ENCODE measurements at regions not wholly inside any gene's neighbourhood (a gene's known extent, or its start where the extent isn't known, plus 50 kb on each side); places are given as distances from the start of the nearest gene placed in this dataset.

DNA sequence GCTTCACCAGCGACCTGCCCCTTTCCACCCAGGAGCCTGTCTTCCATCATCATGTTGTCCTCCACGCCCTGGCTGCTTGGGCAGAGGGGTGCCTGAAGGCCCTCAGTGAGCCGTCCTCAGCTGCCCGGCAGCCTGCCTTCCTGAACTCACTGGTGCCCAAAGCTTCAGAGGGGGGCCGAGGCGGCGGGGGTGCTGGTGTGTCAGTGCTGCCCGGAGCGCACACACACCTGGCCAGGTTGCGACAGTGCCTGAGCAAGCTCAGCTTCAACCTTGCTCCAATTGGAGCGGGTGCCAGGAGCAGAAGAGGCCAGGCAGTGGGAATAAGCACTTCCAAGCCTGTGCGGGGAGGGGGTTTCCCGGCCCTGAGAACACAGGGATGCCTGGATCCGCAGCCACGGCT is 566.3 kb downstream of the INHBA start (continued):
- TF ChIP-seq TEAD4 (IDR thresholded peaks at IDR 0.05; ENCODE audit: borderline replicate concordance, insufficient read depth) (no peak), ELF1 (IDR thresholded peaks at IDR 0.05) (no peak), RXRA (IDR thresholded peaks at IDR 0.05; ENCODE audit: borderline replicate concordance, low read depth) (no peak), RCOR1 (IDR thresholded peaks at IDR 0.05; ENCODE audit: low read length) (no peak), JUND (IDR thresholded peaks at IDR 0.05) (no peak)
- TF ChIP-seq, protein P1, sequence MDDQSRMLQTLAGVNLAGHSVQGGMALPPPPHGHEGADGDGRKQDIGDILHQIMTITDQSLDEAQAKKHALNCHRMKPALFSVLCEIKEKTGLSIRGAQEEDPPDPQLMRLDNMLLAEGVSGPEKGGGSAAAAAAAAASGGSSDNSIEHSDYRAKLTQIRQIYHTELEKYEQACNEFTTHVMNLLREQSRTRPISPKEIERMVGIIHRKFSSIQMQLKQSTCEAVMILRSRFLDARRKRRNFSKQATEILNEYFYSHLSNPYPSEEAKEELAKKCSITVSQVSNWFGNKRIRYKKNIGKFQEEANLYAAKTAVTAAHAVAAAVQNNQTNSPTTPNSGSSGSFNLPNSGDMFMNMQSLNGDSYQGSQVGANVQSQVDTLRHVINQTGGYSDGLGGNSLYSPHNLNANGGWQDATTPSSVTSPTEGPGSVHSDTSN (IDR thresholded peaks at IDR 0.05) = no peak
- TF ChIP-seq, protein P2, sequence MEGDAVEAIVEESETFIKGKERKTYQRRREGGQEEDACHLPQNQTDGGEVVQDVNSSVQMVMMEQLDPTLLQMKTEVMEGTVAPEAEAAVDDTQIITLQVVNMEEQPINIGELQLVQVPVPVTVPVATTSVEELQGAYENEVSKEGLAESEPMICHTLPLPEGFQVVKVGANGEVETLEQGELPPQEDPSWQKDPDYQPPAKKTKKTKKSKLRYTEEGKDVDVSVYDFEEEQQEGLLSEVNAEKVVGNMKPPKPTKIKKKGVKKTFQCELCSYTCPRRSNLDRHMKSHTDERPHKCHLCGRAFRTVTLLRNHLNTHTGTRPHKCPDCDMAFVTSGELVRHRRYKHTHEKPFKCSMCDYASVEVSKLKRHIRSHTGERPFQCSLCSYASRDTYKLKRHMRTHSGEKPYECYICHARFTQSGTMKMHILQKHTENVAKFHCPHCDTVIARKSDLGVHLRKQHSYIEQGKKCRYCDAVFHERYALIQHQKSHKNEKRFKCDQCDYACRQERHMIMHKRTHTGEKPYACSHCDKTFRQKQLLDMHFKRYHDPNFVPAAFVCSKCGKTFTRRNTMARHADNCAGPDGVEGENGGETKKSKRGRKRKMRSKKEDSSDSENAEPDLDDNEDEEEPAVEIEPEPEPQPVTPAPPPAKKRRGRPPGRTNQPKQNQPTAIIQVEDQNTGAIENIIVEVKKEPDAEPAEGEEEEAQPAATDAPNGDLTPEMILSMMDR (IDR thresholded peaks at IDR 0.05) = no peak

DNA sequence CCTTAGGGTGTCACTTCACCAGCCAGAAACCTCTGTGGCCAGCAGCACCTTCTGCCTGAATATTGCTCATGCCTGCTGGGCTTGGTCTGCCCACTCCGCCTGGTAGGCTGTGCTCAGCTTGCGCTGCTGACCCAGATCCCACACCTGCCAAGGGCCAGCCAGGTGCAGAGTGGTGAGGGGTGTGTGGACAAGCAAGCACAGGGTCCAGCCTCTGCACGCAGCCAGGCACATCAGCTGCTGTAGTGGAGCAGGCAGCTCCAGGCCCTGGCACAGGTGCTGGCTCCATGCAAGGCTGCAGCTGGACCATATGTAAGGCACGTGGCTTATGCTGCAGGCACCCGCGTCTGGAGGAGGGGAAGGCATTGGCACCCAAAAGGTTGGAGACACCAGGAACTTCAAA is 567.4 kb downstream of the INHBA start:
- Histone ChIP-seq H3K27me3 (ENCODE audit: insufficient read depth) (no peaks in the 10 kb centered on the region), H3K4me2 (no peak overlapping the region), H4K20me1 (ENCODE audit: insufficient read depth) (no peaks in the 10 kb centered on the region), H2AFZ (ENCODE audit: low read depth) (no peak overlapping the region), H3K9ac (no peak overlapping the region), H3K9me2 (no peaks in the 10 kb centered on the region), H3K79me2 (ENCODE audit: insufficient read depth) (no peaks in the 10 kb centered on the region), H3K9me3 (no peaks in the 10 kb centered on the region), H3F3A (replicated peaks; ENCODE audit: insufficient read depth) (no peaks in the 10 kb centered on the region), H3K36me3 (replicated peaks in 1 of 2; ENCODE audit: control insufficient read depth in 1 of 2, insufficient read depth in 2 of 2, low read length in 1 of 2) (no peaks in the 10 kb centered on the region), H3K4me3 (ENCODE audit: low read depth in 2 of 2, low read length in 1 of 2) (no peak overlapping the region), H3K27ac (ENCODE audit: low read depth in 2 of 2, low read length in 1 of 2) (no peak overlapping the region), H3K4me1 (ENCODE audit: control insufficient read depth in 1 of 2, insufficient read depth in 2 of 2, low read depth in 1 of 2, low read length in 1 of 2) (peaks cover 0 to 14% of the 10 kb centered on the region in 2 experiments; a peak in 3 of 4 replicates)
- DNase-seq = no peak
- TF ChIP-seq MEF2A (IDR thresholded peaks at IDR 0.05; ENCODE audit: borderline replicate concordance, low read depth) (no peak), TCF12 (IDR thresholded peaks at IDR 0.05) (no peak), MXI1 (IDR thresholded peaks at IDR 0.05; ENCODE audit: low read depth, low read length) (no peak), RAD21 (IDR thresholded peaks at IDR 0.05; ENCODE audit: low read length) (no peak), JUND (IDR thresholded peaks at IDR 0.05) (no peak)
- ChIA-PET CTCF (interaction anchor here (0.8 to 1.4 kb wide), 2 partner anchors 10 to 570 kb away, joined by 3 to 4 read pairs; no protein-coding TSS in a partner anchor), POLR2A (no interaction called here)
- 100% methylated on average over 3 of the region's 6 CpGs for WGBS (ENCODE audit: low lambda C conversion rate)

DNA sequence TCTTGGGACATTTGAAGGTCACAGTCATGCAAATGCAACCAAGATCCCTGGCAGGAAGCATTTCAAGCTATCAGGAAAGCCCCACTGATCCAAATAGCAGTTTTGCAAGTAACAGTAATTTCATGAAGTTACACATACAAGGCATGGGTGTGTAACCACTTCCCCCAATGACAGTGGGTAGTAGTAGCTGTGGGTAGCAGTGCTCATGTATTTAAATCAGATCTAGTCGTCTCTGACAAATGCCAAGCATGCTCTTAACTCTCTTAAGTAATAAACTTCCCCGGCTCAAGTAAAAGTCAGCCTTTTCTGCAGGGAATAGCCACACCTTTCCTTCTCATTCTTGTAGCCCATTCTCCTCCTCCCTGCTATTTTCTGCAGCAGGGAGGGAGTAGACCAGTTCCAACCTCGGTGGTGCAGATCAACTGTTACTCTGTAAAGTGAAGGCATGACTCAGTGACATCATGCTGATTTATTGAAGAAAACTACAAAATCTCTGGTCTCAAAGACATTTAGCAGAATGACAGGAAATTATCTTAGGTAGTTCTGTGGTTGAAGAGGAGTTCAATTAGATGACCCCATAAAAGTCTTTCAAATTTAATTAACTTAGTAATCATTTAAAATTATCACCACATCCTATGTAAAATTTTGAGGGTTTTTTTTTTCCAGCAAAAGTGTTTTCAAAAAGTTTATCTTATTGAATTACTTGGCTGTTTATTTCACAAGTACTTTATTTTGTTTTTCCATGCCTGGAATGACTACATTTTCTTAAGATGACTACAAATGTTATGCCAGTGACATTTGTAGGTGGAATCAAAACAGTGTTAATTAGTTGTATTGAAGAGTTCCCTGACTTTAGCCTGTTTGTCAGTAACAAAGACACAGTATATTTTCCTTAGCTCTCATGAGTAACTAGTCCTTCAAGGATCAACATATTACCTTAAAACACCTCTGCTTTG is 568.3 kb downstream of the INHBA start:
- DNase-seq = no peak
- H3K27me3 ChIP-seq (ENCODE audit: insufficient read depth) = no peaks in the 10 kb centered on the region
- H3K9me3 ChIP-seq = no peaks in the 10 kb centered on the region
- no peaks in the 10 kb centered on the region for H3K36me3 ChIP-seq (replicated peaks in 1 of 2; ENCODE audit: control insufficient read depth in 1 of 2, insufficient read depth in 2 of 2, low read length in 1 of 2)
- no peaks in the 10 kb centered on the region for H3K9me2 ChIP-seq
- H3K79me2 ChIP-seq (ENCODE audit: insufficient read depth) = no peaks in the 10 kb centered on the region
- H3K4me2 ChIP-seq = 0 out of 2 replicates have a peak overlapping the region, but pooled peaks have one; percentile 1
- H3K4me3 ChIP-seq (ENCODE audit: low read depth in 2 of 2, low read length in 1 of 2) = no peak overlapping the region
- H3K27ac ChIP-seq (ENCODE audit: low read depth in 2 of 2, low read length in 1 of 2) = no peak overlapping the region; a peak in 1 of 4 replicates
- no peaks in the 10 kb centered on the region for H4K20me1 ChIP-seq (ENCODE audit: insufficient read depth)
- POLR2A ChIA-PET = no interaction called here
- 7% methylated on average over 3 of the region's 3 CpGs for WGBS (ENCODE audit: low lambda C conversion rate)
- peaks cover 0 to 8% of the 10 kb centered on the region in 2 experiments; a peak in 3 of 4 replicates for H3K4me1 ChIP-seq (ENCODE audit: control insufficient read depth in 1 of 2, insufficient read depth in 2 of 2, low read depth in 1 of 2, low read length in 1 of 2)
- H3F3A ChIP-seq (replicated peaks; ENCODE audit: insufficient read depth) = no peaks in the 10 kb centered on the region
- CTCF ChIA-PET = no interaction called here
- no peak overlapping the region for H3K9ac ChIP-seq
- H2AFZ ChIP-seq (ENCODE audit: low read depth) = no peak overlapping the region
- TF ChIP-seq EP300 (IDR thresholded peaks at IDR 0.05; ENCODE audit: borderline replicate concordance in 1 of 2, low read depth in 1 of 2, low read length in 1 of 2) (peak in 1 of 2 experiments; percentile 73; a peak in 1 of 4 replicates), MXI1 (IDR thresholded peaks at IDR 0.05; ENCODE audit: low read depth, low read length) (no peak), SIN3A (IDR thresholded peaks at IDR 0.05; ENCODE audit: borderline replicate concordance, low read depth, low read length) (no peak), GABPA (IDR thresholded peaks at IDR 0.05; ENCODE audit: low read depth) (no peak), FOSL2 (IDR thresholded peaks at IDR 0.05; ENCODE audit: borderline replicate concordance, low read depth) (peak; percentile 47; the same call in 1 of the 2 replicates), RXRA (IDR thresholded peaks at IDR 0.05; ENCODE audit: borderline replicate concordance, low read depth) (peak; percentile 44; the same call in 1 of the 2 replicates), FOXM1 (IDR thresholded peaks at IDR 0.05; ENCODE audit: low read depth) (no peak)
- TF ChIP-seq, protein P3, sequence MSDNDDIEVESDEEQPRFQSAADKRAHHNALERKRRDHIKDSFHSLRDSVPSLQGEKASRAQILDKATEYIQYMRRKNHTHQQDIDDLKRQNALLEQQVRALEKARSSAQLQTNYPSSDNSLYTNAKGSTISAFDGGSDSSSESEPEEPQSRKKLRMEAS (IDR thresholded peaks at IDR 0.05; ENCODE audit: low read depth) = no peak
- TF ChIP-seq, protein P4, sequence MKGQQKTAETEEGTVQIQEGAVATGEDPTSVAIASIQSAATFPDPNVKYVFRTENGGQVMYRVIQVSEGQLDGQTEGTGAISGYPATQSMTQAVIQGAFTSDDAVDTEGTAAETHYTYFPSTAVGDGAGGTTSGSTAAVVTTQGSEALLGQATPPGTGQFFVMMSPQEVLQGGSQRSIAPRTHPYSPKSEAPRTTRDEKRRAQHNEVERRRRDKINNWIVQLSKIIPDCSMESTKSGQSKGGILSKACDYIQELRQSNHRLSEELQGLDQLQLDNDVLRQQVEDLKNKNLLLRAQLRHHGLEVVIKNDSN (IDR thresholded peaks at IDR 0.05; ENCODE audit: borderline replicate concordance, low read depth) = no peak

All from SK-N-SH (cell line).